GM12878 (cell line): ENCODE measurements at regions not wholly inside any gene's neighbourhood (a gene's known extent, or its start where the extent isn't known, plus 50 kb on each side); places are given as distances from the start of the nearest gene placed in this dataset.

Experiments used
- ATAC-seq: fragments of 200-7000 bp; cut with Tn5 transposase; 3 replicates; pipeline ENCODE4 v1.9.1; 2020; ENCODE audit warnings: mild to moderate bottlenecking, moderate library complexity
- BruUV-seq: library from RNA; stranded (reverse); fragments of 400-500 nt; replicated peaks from 2 replicates; lab custom pipeline; 2021; lab: Mats Ljungman, UMichigan
- CTCF ChIA-PET: fragments of 300-600 bp; sonication (Branson Sonifier 250); formaldehyde crosslinking; extraction: SDS; loops from one replicate; lab custom pipeline; 2021; ENCODE audit warnings: inconsistent platforms; lab: Yijun Ruan, JAX
- POLR2A ChIA-PET: fragments of 350-600 bp; formaldehyde crosslinking; extraction: SDS; loops from one replicate; lab custom pipeline; 2021; ENCODE audit warnings: inconsistent platforms; lab: Charles Lee
- RAD21 ChIA-PET: fragments of 300-600 bp; sonication (Branson Sonifier 250); formaldehyde crosslinking; loops from one replicate; lab custom pipeline; 2023; ENCODE audit warnings: antibody characterized with exemption; ENCODE audit not compliant: unreplicated experiment; lab: Charles Lee
- SMC1A ChIA-PET: fragments of 300-600 bp; sonication (Branson Sonifier 250); formaldehyde crosslinking; loops from one replicate; lab custom pipeline; 2023; ENCODE audit not compliant: unreplicated experiment, uncharacterized antibody; lab: Charles Lee
- DNase-seq: peaks from one replicate; pipeline ENCODE4 v3.0.0-alpha.2; 2011; ENCODE audit warnings: low read depth, low spot score
- FAIRE-seq: peaks from 3 replicates; lab custom pipeline; 2011; peaks lifted over from hg19 to GRCh38; lab: Jason Lieb, UNC
- H2AFZ ChIP-seq: 2 replicates; pipeline ENCODE4 v1.6.0; 2011; ENCODE audit warnings: low read depth, low read length, control low read depth; ENCODE audit not compliant: control insufficient read depth
- H3K27ac ChIP-seq: 2 replicates; pipeline ENCODE4 v1.5.1; 2011; ENCODE audit warnings: control low read depth; ENCODE audit not compliant: control insufficient read depth, insufficient read depth
- H3K27me3 ChIP-seq, 2 experiments: replicated peaks in 1 of 2; 2 replicates each; pipeline versions ENCODE4 v1.6.0 to v1.6.1; 2011; ENCODE audit warnings: low read length in 1 of 2; ENCODE audit not compliant: control insufficient read depth in 2 of 2, insufficient read depth in 2 of 2
- H3K36me3 ChIP-seq, 2 experiments: 2 replicates each; pipeline ENCODE4 v1.5.1; 2011; ENCODE audit warnings: low read length in 1 of 2; ENCODE audit not compliant: control insufficient read depth in 2 of 2, insufficient read depth in 2 of 2
- H3K4me1 ChIP-seq: 2 replicates; pipeline ENCODE4 v1.6.1; 2011; ENCODE audit warnings: mild to moderate bottlenecking, low read length, moderate library complexity, mixed read lengths; ENCODE audit not compliant: control insufficient read depth, insufficient read depth
- H3K4me2 ChIP-seq: 2 replicates; pipeline ENCODE4 v1.6.0; 2011; ENCODE audit warnings: control low read depth; ENCODE audit not compliant: control insufficient read depth, insufficient read depth
- H3K4me3 ChIP-seq: fragments of 200-600 bp; sonication (generic); 2 replicates; pipeline ENCODE4 v1.5.1; 2016
- H3K79me2 ChIP-seq: 2 replicates; pipeline ENCODE4 v1.6.0; 2011; ENCODE audit warnings: low read length; ENCODE audit not compliant: control insufficient read depth, insufficient read depth
- H3K9ac ChIP-seq: 2 replicates; pipeline ENCODE4 v1.8.0; 2011; ENCODE audit warnings: low read length, control low read depth, mixed read lengths; ENCODE audit not compliant: control insufficient read depth, insufficient read depth
- H3K9me3 ChIP-seq: replicated peaks from 3 replicates; pipeline ENCODE4 v1.5.1; 2011; ENCODE audit warnings: mild to moderate bottlenecking, low read length; ENCODE audit not compliant: control insufficient read depth, insufficient read depth
- H4K20me1 ChIP-seq: 2 replicates; pipeline ENCODE4 v1.6.0; 2011; ENCODE audit not compliant: control insufficient read depth, insufficient read depth
- ATF3 ChIP-seq: IDR thresholded peaks from 2 replicates; pipeline ENCODE4 v1.6.1; 2011; ENCODE audit warnings: low read depth, mild to moderate bottlenecking, low read length, moderate library complexity, borderline replicate concordance; ENCODE audit errors: extremely low read depth
- BCL3 ChIP-seq: IDR thresholded peaks from 2 replicates; pipeline ENCODE4 v1.6.1; 2011; ENCODE audit warnings: borderline replicate concordance, low read depth, mild to moderate bottlenecking, moderate library complexity, low read length; ENCODE audit not compliant: insufficient read depth, poor library complexity, severe bottlenecking
- CBFB ChIP-seq: IDR thresholded peaks from 2 replicates; pipeline ENCODE4 v1.6.1; 2016; ENCODE audit warnings: antibody characterized with exemption, low read depth
- DPF2 ChIP-seq: fragments of 450-650 bp; IDR thresholded peaks from 2 replicates; pipeline ENCODE4 v1.6.1; 2017; ENCODE audit warnings: mild to moderate bottlenecking
- GABPA ChIP-seq: IDR thresholded peaks from 2 replicates; pipeline ENCODE4 v1.6.1; 2014; ENCODE audit warnings: antibody characterized with exemption, low read depth, mild to moderate bottlenecking, inconsistent platforms
- HDAC6 ChIP-seq: fragments of 200-600 bp; sonication (generic); IDR thresholded peaks from one replicate; pipeline ENCODE4 v1.8.0; 2017; ENCODE audit warnings: antibody characterized with exemption; ENCODE audit not compliant: unreplicated experiment
- JUNB ChIP-seq: IDR thresholded peaks from 2 replicates; pipeline ENCODE4 v1.6.1; 2016; ENCODE audit warnings: antibody characterized with exemption, mild to moderate bottlenecking
- KDM1A ChIP-seq: fragments of 200-600 bp; sonication (generic); IDR thresholded peaks from 2 replicates; pipeline ENCODE4 v1.6.1; 2016; ENCODE audit warnings: borderline replicate concordance
- MAX ChIP-seq: IDR thresholded peaks from 2 replicates; pipeline ENCODE4 v1.6.1; 2012; ENCODE audit warnings: low read depth, low read length, improper control_type of control experiment
- MTA3 ChIP-seq: IDR thresholded peaks from 2 replicates; pipeline ENCODE4 v1.6.1; 2012; ENCODE audit warnings: low read length, inconsistent platforms, borderline replicate concordance
- POU2F2 ChIP-seq: IDR thresholded peaks from 3 replicates; pipeline ENCODE4 v1.6.1; 2011; ENCODE audit warnings: low read depth, mild to moderate bottlenecking, low read length, borderline replicate concordance
- RAD51 ChIP-seq: fragments of 450-650 bp; IDR thresholded peaks from 2 replicates; pipeline ENCODE4 v1.6.1; 2016; ENCODE audit warnings: moderate library complexity, mild to moderate bottlenecking, inconsistent platforms
- RB1 ChIP-seq: fragments of 450-650 bp; formaldehyde crosslinking; IDR thresholded peaks from 2 replicates; pipeline ENCODE4 v1.6.1; 2017; ENCODE audit warnings: mild to moderate bottlenecking, borderline replicate concordance
- SMARCA5 ChIP-seq: fragments of 450-650 bp; IDR thresholded peaks from 2 replicates; pipeline ENCODE4 v1.6.1; 2017; ENCODE audit warnings: mild to moderate bottlenecking
- STAT3 ChIP-seq: IDR thresholded peaks from 2 replicates; pipeline ENCODE4 v1.6.1; 2011; ENCODE audit warnings: low read depth, low read length, improper control_type of control experiment
- TARDBP ChIP-seq: IDR thresholded peaks from 2 replicates; pipeline ENCODE4 v1.6.1; 2016; ENCODE audit warnings: borderline replicate concordance
- YY1 ChIP-seq: IDR thresholded peaks from 2 replicates; pipeline ENCODE4 v1.6.1; 2011; ENCODE audit warnings: low read depth, mild to moderate bottlenecking, low read length
- ZNF24 ChIP-seq: fragments of 450-650 bp; IDR thresholded peaks from 2 replicates; pipeline ENCODE4 v1.6.1; 2017; ENCODE audit warnings: antibody characterized with exemption, mild to moderate bottlenecking
- ZNF384 ChIP-seq: IDR thresholded peaks from 2 replicates; pipeline ENCODE4 v1.6.1; 2012; ENCODE audit warnings: low read depth, mild to moderate bottlenecking, low read length, improper control_type of control experiment, borderline replicate concordance
- WGBS: methylation state at CpG from one replicate; pipeline ENCODE4 v1.1.6; 2016; ENCODE audit warnings: low lambda C conversion rate; ENCODE audit not compliant: insufficient replicate concordance, insufficient coverage; ENCODE audit errors: missing lambda C conversion rate; 5-methylcytosine and 5-hydroxymethylcytosine counted together
- in situ Hi-C: fragments of 300-500 bp; cut with MboI; formaldehyde crosslinking; loops from 9 replicates; pipeline ENCODE4 v1.14.3; 2018; ENCODE audit warnings: mixed read lengths
- intact Hi-C: fragments of 100-400 bp; cut with micrococcal nuclease; formaldehyde crosslinking; loops from one replicate; pipeline ENCODE4 v1.14.2; 2022; ENCODE audit not compliant: unreplicated experiment
- TF ChIP-seq, protein P1 (sequence below): IDR thresholded peaks from 2 replicates; pipeline ENCODE4 v1.6.1; 2012; ENCODE audit warnings: low read length, inconsistent platforms

DNA sequence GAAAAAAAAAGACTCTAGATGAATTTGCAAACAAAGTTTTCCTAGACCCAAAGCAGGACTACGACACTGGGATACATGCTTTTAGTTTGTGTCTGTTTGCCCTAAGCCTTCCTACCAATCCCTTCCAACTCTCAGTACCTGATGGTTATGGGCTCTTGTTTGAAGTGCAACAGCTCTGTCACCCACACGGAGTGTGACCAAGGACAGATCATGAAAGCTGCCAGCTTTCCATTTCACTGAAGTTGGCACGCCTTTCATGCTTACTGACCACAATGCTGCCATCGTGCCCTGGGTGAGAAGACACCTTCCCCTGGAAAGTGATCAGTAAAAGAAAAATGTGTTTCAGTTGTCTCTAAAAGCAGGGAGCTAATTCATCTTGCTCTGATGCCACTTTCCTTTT, 312.5 kb upstream of the PTBP2 start:
- no peak for DNase-seq
- no peak overlapping the region for H2AFZ ChIP-seq
- ChIA-PET CTCF (no interaction called here), RAD21 (no interaction called here), SMC1A (no interaction called here), POLR2A (no interaction called here)
- no peaks in the 10 kb centered on the region for H4K20me1 ChIP-seq
- TF ChIP-seq GABPA: no peak
- no peak for TF ChIP-seq RAD51
- TF ChIP-seq YY1: no peak
- TF ChIP-seq DPF2: no peak
- no peak for TF ChIP-seq POU2F2
- TF ChIP-seq ZNF24: no peak
- TF ChIP-seq HDAC6: no peak
- TF ChIP-seq ATF3: no peak
- no peak for TF ChIP-seq JUNB
- no peak for TF ChIP-seq STAT3
- TF ChIP-seq MTA3: no peak
- TF ChIP-seq, protein P1, sequence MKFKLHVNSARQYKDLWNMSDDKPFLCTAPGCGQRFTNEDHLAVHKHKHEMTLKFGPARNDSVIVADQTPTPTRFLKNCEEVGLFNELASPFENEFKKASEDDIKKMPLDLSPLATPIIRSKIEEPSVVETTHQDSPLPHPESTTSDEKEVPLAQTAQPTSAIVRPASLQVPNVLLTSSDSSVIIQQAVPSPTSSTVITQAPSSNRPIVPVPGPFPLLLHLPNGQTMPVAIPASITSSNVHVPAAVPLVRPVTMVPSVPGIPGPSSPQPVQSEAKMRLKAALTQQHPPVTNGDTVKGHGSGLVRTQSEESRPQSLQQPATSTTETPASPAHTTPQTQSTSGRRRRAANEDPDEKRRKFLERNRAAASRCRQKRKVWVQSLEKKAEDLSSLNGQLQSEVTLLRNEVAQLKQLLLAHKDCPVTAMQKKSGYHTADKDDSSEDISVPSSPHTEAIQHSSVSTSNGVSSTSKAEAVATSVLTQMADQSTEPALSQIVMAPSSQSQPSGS: no peak
- TF ChIP-seq SMARCA5: no peak
- no peak for TF ChIP-seq RB1
- no peak for TF ChIP-seq BCL3
- TF ChIP-seq MAX: no peak
- TF ChIP-seq TARDBP: no peak
- no peak for TF ChIP-seq CBFB
- no peak for TF ChIP-seq ZNF384
- no peak for TF ChIP-seq KDM1A
- 3% methylated on average over 4 of the region's 4 CpGs for WGBS
- intact Hi-C loops (no loop called here), in situ Hi-C loops (no loop called here)
- no peaks in the 10 kb centered on the region for H3K36me3 ChIP-seq
- no peaks in the 10 kb centered on the region for H3K79me2 ChIP-seq
- ATAC-seq: no peak
- no peaks in the 10 kb centered on the region for H3K4me1 ChIP-seq
- no peak overlapping the region for H3K9ac ChIP-seq
- H3K27me3 ChIP-seq: no peaks in the 10 kb centered on the region
- BruUV-seq: no TSS peak
- no peak for FAIRE-seq
- no peaks in the 10 kb centered on the region for H3K9me3 ChIP-seq
- H3K27ac ChIP-seq: no peak overlapping the region
- H3K4me2 ChIP-seq: no peak overlapping the region
- no peak overlapping the region for H3K4me3 ChIP-seq
